Effector memory CD8-positive, alpha-beta T cell (primary cell): ENCODE measurements at regions not wholly inside any gene's neighbourhood (a gene's known extent, or its start where the extent isn't known, plus 50 kb on each side); places are given as distances from the start of the nearest gene placed in this dataset.
"Not testable (repeated sequence)": the region's sequence is repeated elsewhere in the genome, so short reads cannot be mapped to it uniquely, and the experiment has no call there.

Experiments
- ATAC-seq: fragments of 150-1000 bp; cut with Tn5 transposase; replicated peaks from 2 replicates; pipeline ENCODE4 v1.10.0; 2021; ENCODE audit warnings: mild to moderate bottlenecking, moderate library complexity
- DNase-seq, 3 experiments: peaks; one replicate each; pipeline ENCODE4 v3.0.0; 2021
- H3K27ac Mint-ChIP-seq, 2 donors: one replicate each; pipeline ENCODE4 v1.8.0; 2022; ENCODE audit warnings: mild to moderate bottlenecking in 2 of 2, mixed read lengths in 2 of 2, moderate library complexity in 2 of 2
- H3K27me3 Mint-ChIP-seq, 2 donors: one replicate each; pipeline ENCODE4 v1.8.0; 2022; ENCODE audit warnings: mixed read lengths in 2 of 2
- H3K36me3 Mint-ChIP-seq: one replicate; pipeline ENCODE4 v1.8.0; 2022; ENCODE audit warnings: mild to moderate bottlenecking, moderate library complexity, mixed read lengths; ENCODE audit not compliant: insufficient read depth
- H3K4me1 Mint-ChIP-seq, 2 donors: one replicate each; pipeline ENCODE4 v1.8.0; 2022; ENCODE audit warnings: low read depth in 2 of 2, mixed read lengths in 2 of 2
- H3K4me3 Mint-ChIP-seq, 2 donors: one replicate each; pipeline ENCODE4 v1.8.0; 2022; ENCODE audit warnings: mild to moderate bottlenecking in 2 of 2, mixed read lengths in 2 of 2, moderate library complexity in 2 of 2
- H3K9me3 Mint-ChIP-seq, 2 donors: one replicate each; pipeline ENCODE4 v1.8.0; 2022; ENCODE audit warnings: mixed read lengths in 2 of 2

DNA sequence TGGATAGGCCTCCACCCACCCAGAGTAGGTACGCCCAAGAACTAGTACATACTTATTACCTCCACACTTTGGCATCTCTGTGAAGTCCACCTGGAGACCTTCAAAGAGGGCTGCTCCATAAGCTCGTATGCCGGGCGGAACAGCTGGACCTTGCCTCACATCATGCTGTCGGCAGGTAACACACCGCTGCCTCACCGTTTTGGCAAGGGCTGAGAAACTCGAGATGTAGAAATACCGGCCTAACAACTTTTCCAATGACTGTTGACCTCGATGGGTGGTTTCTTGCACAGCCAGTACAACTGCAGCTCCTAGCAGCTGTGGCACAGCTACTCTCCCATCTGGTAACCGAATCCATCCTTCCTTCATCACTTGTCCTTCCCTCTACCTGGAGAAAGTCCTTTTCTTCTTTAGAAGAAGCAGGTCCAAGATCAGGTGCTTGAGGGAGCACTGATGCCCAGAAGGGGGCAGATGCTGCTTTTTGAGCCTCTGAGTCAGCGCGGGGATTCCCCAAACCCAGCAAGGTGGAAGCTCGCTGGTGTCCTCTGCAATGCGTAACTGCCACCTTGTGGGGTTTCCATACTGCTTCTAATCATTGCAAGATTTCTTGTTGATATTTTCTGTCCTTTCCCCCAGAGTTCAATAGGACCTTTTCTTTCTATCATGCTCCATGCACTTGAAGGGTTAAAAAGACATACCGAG, 301.9 kb upstream of the FRG2C start:
- H3K9me3 Mint-ChIP-seq, H3K27ac Mint-ChIP-seq, ATAC-seq, DNase-seq, H3K27me3 Mint-ChIP-seq, H3K36me3 Mint-ChIP-seq, H3K4me3 Mint-ChIP-seq, H3K4me1 Mint-ChIP-seq: not testable (repeated sequence)

DNA sequence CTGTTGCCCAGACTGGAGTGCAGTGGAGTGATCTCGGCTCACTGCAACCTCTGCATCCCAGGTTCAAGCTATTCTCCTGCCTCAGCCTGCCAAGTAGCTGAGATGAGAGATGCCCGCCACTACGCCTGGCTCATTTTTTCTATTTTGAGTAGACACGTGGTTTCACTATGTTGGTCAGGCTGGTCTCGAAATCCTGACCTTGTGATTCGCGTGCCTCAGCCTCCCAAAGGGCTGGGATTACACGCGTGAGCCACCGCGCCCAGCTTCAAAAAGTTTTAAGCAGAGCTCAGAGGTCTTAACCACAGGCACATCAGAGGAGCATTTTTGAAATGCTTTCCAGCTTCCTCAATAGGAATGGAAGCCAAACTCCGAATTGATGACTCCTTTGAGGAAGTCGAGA, 291.2 kb upstream of the FRG2C start:
- not testable (repeated sequence) for H3K36me3 Mint-ChIP-seq, H3K27me3 Mint-ChIP-seq, H3K4me1 Mint-ChIP-seq, DNase-seq, ATAC-seq, H3K9me3 Mint-ChIP-seq, H3K4me3 Mint-ChIP-seq, H3K27ac Mint-ChIP-seq

DNA sequence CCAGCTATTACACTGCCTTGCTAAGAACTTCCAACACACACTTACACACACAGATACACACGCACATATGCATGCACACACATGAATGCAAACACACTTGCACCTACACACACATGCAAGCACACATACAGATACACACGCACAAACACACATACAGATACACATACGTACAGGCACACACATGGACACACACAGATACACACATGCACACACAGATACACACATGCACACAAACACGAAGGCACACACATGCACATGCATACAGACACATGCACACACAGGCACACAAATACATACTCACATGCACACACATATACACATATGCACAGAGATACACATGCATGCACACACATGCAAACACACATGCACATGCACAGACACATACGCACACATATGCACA, 284.3 kb upstream of the FRG2C start:
- H3K36me3 Mint-ChIP-seq, H3K9me3 Mint-ChIP-seq, ATAC-seq, H3K4me3 Mint-ChIP-seq, H3K27ac Mint-ChIP-seq, H3K27me3 Mint-ChIP-seq, DNase-seq, H3K4me1 Mint-ChIP-seq: not testable (repeated sequence)

DNA sequence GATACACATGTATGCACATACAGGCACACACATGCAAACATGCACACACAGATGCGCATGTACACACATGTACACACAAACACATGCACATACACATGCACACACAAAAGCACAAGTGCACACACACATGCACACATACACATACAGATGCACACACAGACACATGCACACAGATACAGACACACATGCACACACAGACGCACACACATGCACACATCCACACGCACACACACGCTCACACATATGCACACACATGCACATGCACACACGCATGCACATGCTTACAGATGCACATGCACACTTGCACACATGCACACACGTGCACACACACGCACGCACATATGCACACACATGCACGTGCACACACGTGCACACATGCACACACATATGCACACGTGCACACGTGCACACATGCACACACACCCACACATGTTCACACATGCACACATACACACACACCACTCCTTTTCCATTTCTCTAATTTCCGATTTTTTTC, 283.8 kb upstream of the FRG2C start:
- peaks cover 0 to 3% of the 10 kb centered on the region in 2 donors for H3K4me1 Mint-ChIP-seq
- DNase-seq (no peak), ATAC-seq (no peak)
- no peaks in the 10 kb centered on the region for H3K36me3 Mint-ChIP-seq
- no peaks in the 10 kb centered on the region for H3K27me3 Mint-ChIP-seq
- no peak overlapping the region for H3K4me3 Mint-ChIP-seq
- no peak overlapping the region for H3K27ac Mint-ChIP-seq
- H3K9me3 Mint-ChIP-seq = peaks cover 9% of the 10 kb centered on the region in 2 donors

DNA sequence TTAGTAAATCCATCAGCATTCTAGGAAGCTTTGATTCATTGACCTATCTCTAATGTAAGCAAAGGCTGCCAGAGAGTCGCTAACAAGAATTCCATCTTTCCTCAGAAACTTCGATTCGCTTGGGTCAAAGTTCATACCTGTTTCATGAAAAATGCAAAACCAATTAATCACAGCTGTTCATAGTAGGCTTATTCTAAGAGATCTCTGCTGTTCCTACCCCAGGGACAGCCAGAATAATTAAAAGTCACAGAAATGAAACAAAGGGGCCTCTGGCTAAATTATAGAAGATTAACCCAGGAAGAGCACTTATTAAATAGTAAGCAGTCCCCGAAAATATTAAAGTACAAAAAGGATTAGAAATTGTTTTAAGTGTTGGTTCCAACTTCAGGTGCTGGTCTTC, 280.1 kb upstream of the FRG2C start:
- H3K36me3 Mint-ChIP-seq, H3K9me3 Mint-ChIP-seq, H3K27me3 Mint-ChIP-seq, H3K27ac Mint-ChIP-seq, H3K4me1 Mint-ChIP-seq, DNase-seq, ATAC-seq, H3K4me3 Mint-ChIP-seq: not testable (repeated sequence)

DNA sequence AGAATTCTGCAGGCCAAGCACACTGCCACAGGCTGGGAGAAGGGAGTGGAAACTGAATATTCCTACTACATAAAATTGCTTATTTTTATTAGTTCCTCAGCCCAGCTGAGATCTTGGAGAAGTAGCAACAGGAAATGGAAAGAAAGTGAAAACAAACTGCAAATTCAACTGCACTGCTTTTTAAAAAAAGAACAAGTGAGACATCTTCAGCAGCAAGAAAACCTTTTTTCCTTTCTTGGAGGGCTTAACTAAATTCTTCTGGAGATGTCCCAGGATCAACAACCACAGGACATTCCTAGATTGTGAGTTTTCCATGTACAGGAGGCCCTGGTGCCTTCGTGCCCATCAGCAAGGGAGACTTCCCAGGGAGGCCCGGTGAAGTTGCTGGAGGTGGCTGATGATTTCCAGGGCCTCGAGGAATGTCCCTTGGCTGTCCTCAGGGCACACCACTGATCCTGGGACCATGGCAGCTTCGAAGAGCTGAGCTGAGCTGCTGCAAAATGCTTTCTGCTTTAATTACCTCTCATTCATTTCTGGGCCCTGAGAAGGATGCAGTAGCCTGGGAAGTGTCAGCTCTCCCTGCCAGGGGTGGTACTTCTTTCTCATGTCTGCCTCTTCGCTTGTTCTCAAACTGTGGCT, 275.5 kb upstream of the FRG2C start:
- H3K36me3 Mint-ChIP-seq, H3K9me3 Mint-ChIP-seq, H3K27me3 Mint-ChIP-seq, H3K4me1 Mint-ChIP-seq, DNase-seq, H3K27ac Mint-ChIP-seq, ATAC-seq, H3K4me3 Mint-ChIP-seq: not testable (repeated sequence)

DNA sequence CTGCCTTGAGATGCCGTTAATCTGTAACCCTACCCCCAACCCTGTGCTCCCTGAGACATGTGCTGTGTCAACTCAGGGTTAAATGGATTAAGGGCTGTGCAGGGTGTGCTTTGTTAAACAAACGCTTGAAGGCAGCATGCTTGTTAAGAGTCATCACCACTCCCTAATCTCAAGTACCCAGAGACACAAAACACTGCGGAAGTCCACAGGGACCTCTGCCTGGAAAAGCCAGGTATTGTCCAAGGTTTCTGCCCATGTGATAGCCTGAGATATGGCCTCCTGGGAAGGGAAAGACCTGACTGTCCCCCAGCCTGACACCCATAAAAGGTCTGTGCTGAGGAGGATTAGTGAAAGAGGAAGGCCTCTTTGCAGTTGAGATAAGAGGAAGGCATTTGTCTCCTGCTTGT, 270.8 kb upstream of the FRG2C start:
- not testable (repeated sequence) for H3K27me3 Mint-ChIP-seq, H3K4me1 Mint-ChIP-seq, H3K27ac Mint-ChIP-seq, DNase-seq, H3K4me3 Mint-ChIP-seq, ATAC-seq, H3K9me3 Mint-ChIP-seq, H3K36me3 Mint-ChIP-seq

DNA sequence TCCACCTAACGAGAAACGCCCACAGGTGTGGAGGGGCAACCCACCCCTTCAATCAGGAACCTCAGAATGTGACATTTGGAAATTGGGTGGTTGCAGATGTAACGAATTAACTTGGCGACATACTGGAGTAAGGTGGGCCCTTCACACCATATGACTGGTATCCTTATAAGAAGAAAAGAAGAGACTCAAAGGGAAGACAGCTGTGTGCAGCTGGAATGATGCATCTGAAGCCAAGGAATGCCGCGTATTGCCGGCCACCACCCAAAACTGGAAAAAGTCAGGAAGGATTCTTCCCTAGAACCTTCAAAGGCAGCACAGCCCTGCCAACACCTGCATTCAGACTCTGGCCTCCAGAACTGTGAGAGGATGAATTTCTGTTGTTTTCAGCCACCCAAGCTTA, 270.0 kb upstream of the FRG2C start:
- not testable (repeated sequence) for H3K27ac Mint-ChIP-seq, H3K4me1 Mint-ChIP-seq, H3K9me3 Mint-ChIP-seq, H3K36me3 Mint-ChIP-seq, H3K4me3 Mint-ChIP-seq, H3K27me3 Mint-ChIP-seq, ATAC-seq, DNase-seq

DNA sequence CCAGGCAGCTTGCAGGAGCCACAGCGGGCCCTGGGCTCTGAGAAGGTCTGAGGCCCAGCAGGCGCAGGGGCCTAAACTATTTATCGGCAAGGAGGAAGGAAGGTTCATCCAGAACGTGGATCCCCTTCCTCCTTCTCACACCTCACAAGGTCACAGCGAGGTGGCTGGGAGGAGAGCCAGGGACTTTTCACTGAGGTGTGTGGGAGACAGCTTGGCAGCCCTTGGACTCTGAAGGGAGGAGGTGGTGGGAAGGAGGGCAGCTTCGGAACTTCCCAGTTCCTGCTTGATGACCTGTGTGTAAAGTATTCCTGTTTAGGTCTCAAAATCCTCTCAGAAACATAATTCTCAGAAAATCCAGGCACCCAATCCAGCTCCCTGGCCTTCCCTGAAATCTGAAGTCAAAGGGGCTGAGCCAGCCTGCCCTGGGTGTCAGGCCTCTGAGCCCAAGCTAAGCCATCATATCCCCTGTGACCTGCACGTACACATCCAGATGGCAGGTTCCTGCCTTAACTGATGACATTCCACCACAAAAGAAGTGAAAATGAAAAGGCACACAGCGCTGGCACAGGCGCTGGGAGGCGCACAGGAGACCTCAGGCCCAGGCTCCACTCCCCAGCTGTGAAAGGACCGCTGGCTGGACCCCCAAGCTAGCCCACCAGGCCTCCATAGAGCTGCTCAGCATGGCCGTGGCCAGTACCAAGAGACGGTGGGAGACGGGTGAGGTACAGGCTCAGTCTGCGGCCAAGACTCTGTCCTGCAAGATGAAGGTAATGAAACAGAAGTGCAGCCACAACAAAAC, 269.4 kb upstream of the FRG2C start:
- not testable (repeated sequence) for H3K4me1 Mint-ChIP-seq, H3K27ac Mint-ChIP-seq, ATAC-seq, H3K27me3 Mint-ChIP-seq, DNase-seq, H3K4me3 Mint-ChIP-seq, H3K9me3 Mint-ChIP-seq, H3K36me3 Mint-ChIP-seq

DNA sequence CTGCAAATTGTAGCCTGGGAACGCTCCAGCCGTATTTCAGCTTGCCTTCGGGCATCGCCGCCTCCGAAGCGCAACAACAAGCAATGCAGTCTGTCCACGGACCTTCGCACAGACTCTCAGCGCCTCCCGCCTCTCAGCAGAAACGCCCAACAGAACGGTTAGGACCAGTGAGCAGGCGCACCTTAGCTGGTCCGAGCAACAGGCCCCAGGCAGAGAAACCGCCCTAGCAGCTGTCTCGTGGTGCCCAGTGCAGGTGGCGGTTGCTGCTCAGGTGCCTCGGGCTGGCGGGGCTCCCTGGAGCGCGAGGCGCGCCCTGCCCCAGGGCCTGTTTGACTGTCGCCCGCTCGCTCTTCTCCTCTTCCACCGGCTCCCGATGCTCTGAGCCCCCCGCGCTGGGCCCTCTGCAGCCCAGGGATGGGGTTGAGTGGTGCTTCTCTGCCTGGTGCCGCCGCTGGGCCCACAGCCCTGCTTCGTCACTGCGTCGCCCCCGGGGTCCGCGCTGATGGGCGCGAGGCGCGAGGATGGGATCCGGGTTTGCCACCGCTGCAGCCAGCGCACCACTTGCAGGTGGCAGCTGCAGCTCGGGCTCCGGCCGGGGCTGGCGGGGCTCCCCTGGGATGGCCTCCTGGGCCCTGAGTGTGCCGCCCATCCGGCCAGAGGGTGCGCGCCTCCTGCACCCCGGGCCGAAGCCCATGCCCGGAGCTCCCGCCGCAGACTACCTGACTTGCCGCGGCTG, 268.4 kb upstream of the FRG2C start:
- H3K27ac Mint-ChIP-seq = no peak overlapping the region
- H3K27me3 Mint-ChIP-seq = peaks cover 0 to 6% of the 10 kb centered on the region in 2 donors
- DNase-seq (no peak), ATAC-seq (no peak)
- H3K4me3 Mint-ChIP-seq = no peak overlapping the region
- H3K9me3 Mint-ChIP-seq = peaks cover 0 to 2% of the 10 kb centered on the region in 2 donors
- no peaks in the 10 kb centered on the region for H3K36me3 Mint-ChIP-seq
- no peaks in the 10 kb centered on the region for H3K4me1 Mint-ChIP-seq

DNA sequence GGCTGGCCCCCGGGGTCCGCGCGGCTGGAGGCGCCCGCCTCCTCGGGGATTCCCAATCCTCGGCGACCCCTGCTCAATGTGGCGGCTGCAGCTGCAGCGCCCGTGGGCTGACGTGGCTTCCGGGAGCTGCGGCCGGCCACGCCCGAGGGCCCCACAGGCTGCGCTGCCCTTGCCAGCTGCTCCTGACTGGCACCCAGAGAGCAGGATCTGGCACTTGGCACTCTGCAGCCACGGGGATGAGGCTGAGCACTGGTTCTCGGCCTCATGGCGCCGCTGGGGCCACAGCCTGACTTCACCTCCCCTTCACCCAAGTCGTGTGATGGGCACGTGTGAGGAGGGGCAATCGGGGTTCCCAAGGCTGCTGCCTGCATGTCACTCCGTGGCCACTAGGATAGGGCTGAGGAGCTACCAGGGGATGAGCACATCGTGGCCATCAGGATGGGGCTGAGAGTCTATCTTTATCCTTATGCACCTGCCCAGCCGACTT, 267.8 kb upstream of the FRG2C start:
- H3K36me3 Mint-ChIP-seq = no peaks in the 10 kb centered on the region
- DNase-seq (no peak), ATAC-seq (no peak)
- peaks cover 0 to 6% of the 10 kb centered on the region in 2 donors for H3K27me3 Mint-ChIP-seq
- H3K9me3 Mint-ChIP-seq = peaks cover 0 to 2% of the 10 kb centered on the region in 2 donors
- no peak overlapping the region for H3K27ac Mint-ChIP-seq
- H3K4me1 Mint-ChIP-seq = no peaks in the 10 kb centered on the region
- no peak overlapping the region for H3K4me3 Mint-ChIP-seq

DNA sequence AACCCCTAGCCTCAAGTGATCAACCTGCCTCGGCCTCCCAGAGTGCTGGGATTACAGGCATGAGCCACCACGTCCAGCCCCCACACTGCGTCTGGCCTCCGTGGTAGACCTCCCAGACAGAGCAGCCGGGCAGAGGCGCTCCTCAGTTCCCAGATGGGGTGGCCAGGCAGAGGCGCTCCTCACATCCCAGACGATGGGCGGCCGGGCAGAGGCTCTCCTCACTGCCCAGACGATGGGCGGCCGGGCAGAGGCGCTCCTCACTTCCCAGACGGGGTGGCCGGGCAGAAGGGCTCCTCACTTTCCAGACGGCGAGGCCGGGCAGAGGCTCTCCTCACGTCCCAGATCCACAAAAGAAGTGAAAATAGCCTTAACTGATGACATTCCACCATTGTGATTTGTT, 266.6 kb upstream of the FRG2C start:
- not testable (repeated sequence) for H3K36me3 Mint-ChIP-seq, H3K27ac Mint-ChIP-seq, H3K9me3 Mint-ChIP-seq, H3K4me1 Mint-ChIP-seq, H3K27me3 Mint-ChIP-seq, ATAC-seq, DNase-seq, H3K4me3 Mint-ChIP-seq
